OCI-LY3 (cell line): ENCODE measurements at regions not wholly inside any gene's neighbourhood (a gene's known extent, or its start where the extent isn't known, plus 50 kb on each side); places are given as distances from the start of the nearest gene placed in this dataset.

Source experiments
- CTCF ChIP-seq: fragments of 200-600, 300-600 bp; sonication (generic); IDR thresholded peaks from 2 replicates; pipeline ENCODE4 v1.5.1; 2014; ENCODE audit warnings: antibody characterized with exemption, low read length, low read depth
- EZH2phosphoT487 ChIP-seq: fragments of 200-600 bp; shearing (Covaris generic); IDR thresholded peaks from 2 replicates; pipeline ENCODE4 v1.6.1; 2018; ENCODE audit warnings: antibody characterized with exemption, mixed run types, low read depth

- TF ChIP-seq CTCF: no peak
- TF ChIP-seq EZH2phosphoT487: no peak
Measured at GRCh38 chr20:41951615-41952014, 333.4 kb upstream of the CHD6 start.
